ENCODE measurements at regions not wholly inside any gene's neighbourhood (a gene's known extent, or its start where the extent isn't known, plus 50 kb on each side); places are given as distances from the start of the nearest gene placed in this dataset.

- no peak for TF ChIP-seq CTCF (IDR thresholded peaks at IDR 0.05)
- TF ChIP-seq ZFP36 (IDR thresholded peaks at IDR 0.05; ENCODE audit: borderline replicate concordance, partially characterized antibody) = no peak
- TF ChIP-seq EHMT2 (IDR thresholded peaks at IDR 0.05; ENCODE audit: low read depth) = no peak
- no peak for TF ChIP-seq KDM1A (IDR thresholded peaks at IDR 0.05; ENCODE audit: low read depth)
- TF ChIP-seq FOSL2 (IDR thresholded peaks at IDR 0.05) = no peak
- no peak for TF ChIP-seq FOSL2 (CRISPR knock-in tag; IDR thresholded peaks at IDR 0.05)
- no peak for TF ChIP-seq ZNF302 (CRISPR knock-in tag; IDR thresholded peaks at IDR 0.05)
- TF ChIP-seq CHD2 (IDR thresholded peaks at IDR 0.05; ENCODE audit: low read length, partially characterized antibody) = no peak
- no peak for TF ChIP-seq EP300 (IDR thresholded peaks at IDR 0.05)
- no peak for TF ChIP-seq NPAS2 (CRISPR knock-in tag; IDR thresholded peaks at IDR 0.05; ENCODE audit: borderline replicate concordance)
- TF ChIP-seq KDM5A (IDR thresholded peaks at IDR 0.05) = no peak
- no peak for TF ChIP-seq PHF8 (IDR thresholded peaks at IDR 0.05; ENCODE audit: borderline replicate concordance, low read depth)
- no peak for TF ChIP-seq NR3C1 (IDR thresholded peaks at IDR 0.05)
- no peak for TF ChIP-seq RAD21 (conservative IDR thresholded peaks at IDR 0.05 in 1 of 2, IDR thresholded peaks at IDR 0.05 in 1 of 2)
- no peak for TF ChIP-seq ZC3H11A (IDR thresholded peaks at IDR 0.05)
Measured at GRCh38 chr20:4412216-4412615, 163.1 kb upstream of the ADRA1D start.

Measured in A549 (cell line).